PC-3 (cell line): ENCODE measurements at regions not wholly inside any gene's neighbourhood (a gene's known extent, or its start where the extent isn't known, plus 50 kb on each side); places are given as distances from the start of the nearest gene placed in this dataset.

Source experiments
- ATAC-seq: fragments of 200-7000 bp; cut with Tn5 transposase; 2 replicates; pipeline ENCODE4 v1.9.1; 2020; ENCODE audit warnings: mild to moderate bottlenecking, moderate library complexity
- BruUV-seq: library from RNA; stranded (reverse); fragments of 400-500 nt; replicated peaks from 2 replicates; lab custom pipeline; 2021; lab: Mats Ljungman, UMichigan
- CTCF ChIA-PET: fragments of 300-600 bp; sonication (Branson Sonifier 250); formaldehyde crosslinking; loops from one replicate; lab custom pipeline; 2022; ENCODE audit warnings: antibody characterized with exemption; lab: Charles Lee
- POLR2A ChIA-PET: fragments of 300-600 bp; sonication (Branson Sonifier 250); formaldehyde crosslinking; loops from one replicate; lab custom pipeline; 2022; ENCODE audit warnings: antibody characterized with exemption; ENCODE audit not compliant: unreplicated experiment; lab: Charles Lee
- DNase-seq: peaks from one replicate; pipeline ENCODE4 v3.0.0-alpha.2; 2015
- H2AFZ ChIP-seq: fragments of 300-600 bp; sonication (generic); 2 replicates; pipeline ENCODE4 v1.6.0; 2016; ENCODE audit warnings: antibody characterized with exemption, low read length
- H3F3A ChIP-seq: fragments of 300-600 bp; sonication (generic); one replicate; pipeline ENCODE4 v1.6.0; 2017; ENCODE audit warnings: antibody characterized with exemption, low read length, control low read depth, mild to moderate bottlenecking; ENCODE audit not compliant: unreplicated experiment
- H3K27ac ChIP-seq: fragments of 300-600 bp; sonication (generic); 2 replicates; pipeline ENCODE4 v1.5.1; 2016; ENCODE audit warnings: mild to moderate bottlenecking, low read length
- H3K27me3 ChIP-seq: fragments of 300-600 bp; sonication (generic); 2 replicates; pipeline ENCODE4 v1.6.1; 2016; ENCODE audit warnings: low read length, mixed read lengths
- H3K36me3 ChIP-seq: fragments of 300-600 bp; sonication (generic); 2 replicates; pipeline ENCODE4 v1.6.1; 2016; ENCODE audit warnings: low read depth, mixed run types, low read length, mixed read lengths
- H3K4me1 ChIP-seq: fragments of 300-600 bp; sonication (generic); 2 replicates; pipeline ENCODE4 v1.5.1; 2016; ENCODE audit warnings: low read length; ENCODE audit not compliant: insufficient read depth
- H3K4me2 ChIP-seq: fragments of 300-600 bp; sonication (generic); 2 replicates; pipeline ENCODE4 v1.6.0; 2016; ENCODE audit warnings: low read length
- H3K4me3 ChIP-seq: fragments of 300-600 bp; sonication (generic); 2 replicates; pipeline ENCODE4 v1.5.1; 2016; ENCODE audit warnings: mild to moderate bottlenecking, low read length, mixed read lengths
- H3K79me2 ChIP-seq: fragments of 300-600 bp; sonication (generic); 2 replicates; pipeline ENCODE4 v1.6.1; 2017; ENCODE audit warnings: low read length, mixed read lengths
- H3K9ac ChIP-seq: fragments of 300-600 bp; sonication (generic); 2 replicates; pipeline ENCODE4 v1.6.0; 2016; ENCODE audit warnings: mild to moderate bottlenecking, low read length
- H3K9me2 ChIP-seq: fragments of 300-600 bp; sonication (generic); replicated peaks from 2 replicates; pipeline ENCODE4 v1.6.1; 2016; ENCODE audit warnings: mixed run types, low read length, mixed read lengths
- H3K9me3 ChIP-seq: fragments of 300-600 bp; sonication (generic); 2 replicates; pipeline ENCODE4 v1.6.1; 2016; ENCODE audit warnings: low read length, mixed read lengths
- H4K20me1 ChIP-seq: fragments of 300-600 bp; sonication (generic); 2 replicates; pipeline ENCODE4 v1.6.1; 2016; ENCODE audit warnings: low read length, mixed read lengths
- EZH2 ChIP-seq: fragments of 300-600 bp; sonication (generic); IDR thresholded peaks from one replicate; pipeline ENCODE4 v1.6.1; 2017; ENCODE audit warnings: antibody characterized with exemption, mild to moderate bottlenecking, low read length; ENCODE audit not compliant: unreplicated experiment
- EZH2phosphoT487 ChIP-seq: fragments of 300-600 bp; sonication (generic); IDR thresholded peaks from 2 replicates; pipeline ENCODE4 v1.6.1; 2018; ENCODE audit warnings: mild to moderate bottlenecking, antibody characterized with exemption, low read length, borderline replicate concordance
- intact Hi-C: fragments of 100-400 bp; cut with micrococcal nuclease; formaldehyde crosslinking; loops from 2 replicates; pipeline ENCODE4 v1.9.0; 2023
- TF ChIP-seq, protein P1 (sequence below): fragments of 300-600 bp; sonication (generic); conservative IDR thresholded peaks from 2 replicates; pipeline ENCODE4 v1.5.1; 2017; ENCODE audit warnings: antibody characterized with exemption, low read depth, mild to moderate bottlenecking, low read length

DNA sequence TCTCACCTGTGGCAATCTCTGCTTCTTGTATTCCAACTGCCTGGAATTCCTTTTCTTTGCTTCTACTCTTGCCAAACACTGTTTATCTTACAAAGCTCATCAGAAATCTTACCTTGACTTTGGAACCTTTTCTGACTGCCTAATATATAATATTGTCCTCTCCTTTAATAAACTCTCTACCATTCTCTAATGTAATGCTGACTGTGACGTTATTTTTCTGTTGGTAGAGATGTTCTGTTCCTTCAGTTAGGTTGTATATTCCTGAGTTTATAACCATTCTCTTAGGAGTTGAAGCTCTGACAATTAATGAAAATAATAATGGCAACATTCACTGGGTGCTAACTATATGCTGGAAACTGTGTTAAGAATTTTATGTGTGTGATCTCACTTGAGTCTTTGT, 188.8 kb upstream of the ATP10B start:
- Histone ChIP-seq H3K9me2 (no peaks in the 10 kb centered on the region), H3K27me3 (no peaks in the 10 kb centered on the region), H3K9ac (no peak overlapping the region), H4K20me1 (no peaks in the 10 kb centered on the region), H3K4me2 (no peak overlapping the region), H3K9me3 (no peaks in the 10 kb centered on the region), H2AFZ (no peak overlapping the region), H3K4me1 (no peaks in the 10 kb centered on the region), H3K4me3 (no peak overlapping the region), H3K36me3 (no peaks in the 10 kb centered on the region), H3K27ac (no peak overlapping the region), H3F3A (no peaks in the 10 kb centered on the region), H3K79me2 (no peaks in the 10 kb centered on the region)
- TF ChIP-seq EZH2phosphoT487 (no peak), EZH2 (no peak)
- TF ChIP-seq, protein P1, sequence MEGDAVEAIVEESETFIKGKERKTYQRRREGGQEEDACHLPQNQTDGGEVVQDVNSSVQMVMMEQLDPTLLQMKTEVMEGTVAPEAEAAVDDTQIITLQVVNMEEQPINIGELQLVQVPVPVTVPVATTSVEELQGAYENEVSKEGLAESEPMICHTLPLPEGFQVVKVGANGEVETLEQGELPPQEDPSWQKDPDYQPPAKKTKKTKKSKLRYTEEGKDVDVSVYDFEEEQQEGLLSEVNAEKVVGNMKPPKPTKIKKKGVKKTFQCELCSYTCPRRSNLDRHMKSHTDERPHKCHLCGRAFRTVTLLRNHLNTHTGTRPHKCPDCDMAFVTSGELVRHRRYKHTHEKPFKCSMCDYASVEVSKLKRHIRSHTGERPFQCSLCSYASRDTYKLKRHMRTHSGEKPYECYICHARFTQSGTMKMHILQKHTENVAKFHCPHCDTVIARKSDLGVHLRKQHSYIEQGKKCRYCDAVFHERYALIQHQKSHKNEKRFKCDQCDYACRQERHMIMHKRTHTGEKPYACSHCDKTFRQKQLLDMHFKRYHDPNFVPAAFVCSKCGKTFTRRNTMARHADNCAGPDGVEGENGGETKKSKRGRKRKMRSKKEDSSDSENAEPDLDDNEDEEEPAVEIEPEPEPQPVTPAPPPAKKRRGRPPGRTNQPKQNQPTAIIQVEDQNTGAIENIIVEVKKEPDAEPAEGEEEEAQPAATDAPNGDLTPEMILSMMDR, result no peak
- DNase-seq (no peak), ATAC-seq (no peak)
- CTCF ChIA-PET, result no interaction called here
- intact Hi-C loops, result no loop called here
- BruUV-seq, result no TSS peak
- POLR2A ChIA-PET, result no interaction called here

DNA sequence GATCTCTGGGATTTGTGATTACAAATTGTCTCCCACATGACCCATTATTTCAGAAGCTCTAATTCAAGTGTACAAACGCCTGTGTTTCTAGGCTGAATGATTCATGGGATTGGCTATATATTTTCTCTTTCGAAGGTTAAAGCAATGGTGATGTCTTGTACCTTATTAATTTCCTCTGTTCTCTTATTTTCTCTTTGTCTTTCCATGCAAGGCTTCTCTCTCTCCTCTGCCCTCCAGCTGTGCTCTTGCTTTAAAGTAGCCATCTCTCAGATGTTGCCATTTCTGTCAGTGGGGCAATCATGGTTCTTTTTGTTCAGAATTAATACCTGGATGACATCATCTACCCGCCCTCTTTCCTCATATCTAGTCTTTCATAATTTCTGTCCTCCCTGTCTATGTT, 184.3 kb upstream of the ATP10B start:
- H2AFZ ChIP-seq, result no peak overlapping the region
- TF ChIP-seq EZH2 (no peak), EZH2phosphoT487 (no peak)
- TF ChIP-seq, protein P1, result no peak
- no peaks in the 10 kb centered on the region for H3F3A ChIP-seq
- H4K20me1 ChIP-seq, result no peaks in the 10 kb centered on the region
- BruUV-seq, result no TSS peak
- 0 out of 2 replicates have a peak, but pooled peaks cover 13% of the 10 kb centered on the region for H3K9me3 ChIP-seq
- no peak overlapping the region for H3K4me2 ChIP-seq
- H3K4me1 ChIP-seq, result no peaks in the 10 kb centered on the region
- no peaks in the 10 kb centered on the region for H3K79me2 ChIP-seq
- no peak overlapping the region for H3K9ac ChIP-seq
- H3K27me3 ChIP-seq, result no peaks in the 10 kb centered on the region
- ChIA-PET CTCF (no interaction called here), POLR2A (no interaction called here)
- no peak overlapping the region for H3K4me3 ChIP-seq
- H3K9me2 ChIP-seq, result no peaks in the 10 kb centered on the region
- intact Hi-C loops, result no loop called here
- H3K36me3 ChIP-seq, result no peaks in the 10 kb centered on the region
- no peak for DNase-seq
- no peak for ATAC-seq
- H3K27ac ChIP-seq, result no peak overlapping the region

DNA sequence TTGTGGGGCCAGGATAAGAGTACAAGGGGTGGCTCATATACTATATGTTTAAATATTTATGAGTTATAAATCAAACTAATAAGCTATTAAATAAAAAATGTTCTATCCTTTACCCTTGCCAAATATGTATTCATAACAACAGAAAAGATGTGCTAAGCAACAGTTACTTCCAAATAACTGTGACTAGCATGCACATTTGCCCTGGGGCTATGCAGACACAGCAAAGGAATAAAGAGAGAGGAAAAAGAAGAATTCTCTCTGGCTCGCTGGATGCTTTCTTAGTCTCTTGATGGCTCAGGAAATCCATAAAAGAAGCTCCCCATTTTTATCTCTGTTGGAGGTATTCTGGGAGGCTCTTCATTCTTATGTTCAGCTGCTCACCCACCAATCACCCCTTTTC, 182.4 kb upstream of the ATP10B start:
- Histone ChIP-seq H3K79me2 (no peaks in the 10 kb centered on the region), H3K4me2 (no peak overlapping the region), H3K9me3 (0 out of 2 replicates have a peak, but pooled peaks cover 13% of the 10 kb centered on the region), H3K27me3 (no peaks in the 10 kb centered on the region), H3K4me1 (no peaks in the 10 kb centered on the region), H3K27ac (no peak overlapping the region), H3K9ac (no peak overlapping the region), H3K36me3 (no peaks in the 10 kb centered on the region), H3K9me2 (no peaks in the 10 kb centered on the region), H2AFZ (no peak overlapping the region), H3F3A (no peaks in the 10 kb centered on the region), H4K20me1 (no peaks in the 10 kb centered on the region), H3K4me3 (no peak overlapping the region)
- ATAC-seq (no peak), DNase-seq (no peak)
- intact Hi-C loops, result no loop called here
- no TSS peak for BruUV-seq
- TF ChIP-seq EZH2, result no peak
- TF ChIP-seq EZH2phosphoT487, result no peak
- TF ChIP-seq, protein P1, result no peak
- CTCF ChIA-PET, result no interaction called here
- POLR2A ChIA-PET, result no interaction called here
